ENCODE measurements at regions not wholly inside any gene's neighbourhood (a gene's known extent, or its start where the extent isn't known, plus 50 kb on each side); places are given as distances from the start of the nearest gene placed in this dataset.

DNA sequence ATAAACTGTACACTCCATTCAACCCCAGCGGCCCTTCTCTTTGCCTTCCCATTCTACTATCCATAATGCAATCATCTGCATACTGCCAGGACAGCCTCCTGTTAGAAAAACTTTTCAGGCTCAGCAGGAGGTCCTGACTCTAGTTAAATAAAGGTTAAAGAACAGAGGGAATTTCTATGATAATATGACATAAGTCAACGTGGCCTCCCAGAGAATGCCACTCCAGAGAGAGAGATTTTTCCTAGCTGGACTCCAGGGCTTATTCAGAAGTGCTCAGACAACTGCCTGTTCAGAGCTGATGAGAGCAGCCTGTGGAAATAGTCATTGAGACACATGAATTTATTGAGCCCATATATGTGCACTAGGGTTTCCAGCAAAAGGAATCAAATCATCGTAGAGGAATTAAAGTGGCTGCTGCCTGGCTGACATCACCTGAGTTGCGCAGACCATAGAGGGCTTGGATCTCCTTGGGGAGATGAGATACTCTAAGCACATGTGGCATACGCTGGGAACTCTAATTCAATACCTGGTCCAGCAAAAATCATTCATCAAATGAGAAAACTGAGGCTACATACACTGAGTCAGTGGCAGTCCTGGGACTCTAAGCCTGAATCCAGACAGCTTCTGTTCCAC is 736.2 kb downstream of the PTPRU start:
- Histone ChIP-seq H3K4me3 (ENCODE audit: extremely low read depth, insufficient read depth, low read length, poor library complexity, severe bottlenecking) (no peak overlapping the region), H3K27ac (ENCODE audit: low read depth, low read length, severe bottlenecking) (no peak overlapping the region), H3K4me1 (ENCODE audit: control insufficient read depth, insufficient read depth, low read length, poor library complexity, severe bottlenecking) (peaks cover 35% of the 10 kb centered on the region), H3K36me3 (ENCODE audit: control insufficient read depth, insufficient read depth, low read length) (no peaks in the 10 kb centered on the region), H3K9me3 (ENCODE audit: control insufficient read depth, low read length) (peaks cover 6% of the 10 kb centered on the region)
- WGBS, 2 experiments (ENCODE audit: insufficient coverage in 2 of 2), result 65 to 89% methylated on average over 4 to 5 of the region's 5 CpGs

DNA sequence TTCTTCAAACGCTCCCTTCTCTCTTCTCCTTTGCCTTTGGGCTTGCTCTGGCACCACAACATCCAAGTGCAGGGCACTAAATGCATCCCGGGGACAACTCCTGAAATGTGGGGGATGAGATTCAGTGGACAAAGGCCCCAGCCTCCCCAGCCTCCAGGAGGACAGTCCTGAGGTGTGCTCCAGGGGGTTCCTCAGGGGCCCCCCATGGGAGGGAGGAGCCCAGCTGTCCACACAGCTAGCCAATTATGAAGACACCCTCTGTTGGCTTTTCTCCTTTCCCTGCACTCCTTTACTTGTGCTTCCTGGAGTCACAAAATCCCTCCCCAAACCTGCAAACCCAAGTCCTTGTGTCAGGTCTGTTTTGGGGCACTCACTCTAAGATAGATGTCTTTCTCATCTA is 735.4 kb downstream of the PTPRU start:
- Histone ChIP-seq H3K27ac (ENCODE audit: low read depth, low read length, severe bottlenecking) (no peak overlapping the region), H3K36me3 (ENCODE audit: control insufficient read depth, insufficient read depth, low read length) (no peaks in the 10 kb centered on the region), H3K9me3 (ENCODE audit: control insufficient read depth, low read length) (peaks cover 6% of the 10 kb centered on the region), H3K4me1 (ENCODE audit: control insufficient read depth, insufficient read depth, low read length, poor library complexity, severe bottlenecking) (peaks cover 35% of the 10 kb centered on the region), H3K4me3 (ENCODE audit: extremely low read depth, insufficient read depth, low read length, poor library complexity, severe bottlenecking) (no peak overlapping the region)
- 80 to 100% methylated on average over 1 to 2 of the region's 2 CpGs for WGBS, 2 experiments (ENCODE audit: insufficient coverage in 2 of 2)

DNA sequence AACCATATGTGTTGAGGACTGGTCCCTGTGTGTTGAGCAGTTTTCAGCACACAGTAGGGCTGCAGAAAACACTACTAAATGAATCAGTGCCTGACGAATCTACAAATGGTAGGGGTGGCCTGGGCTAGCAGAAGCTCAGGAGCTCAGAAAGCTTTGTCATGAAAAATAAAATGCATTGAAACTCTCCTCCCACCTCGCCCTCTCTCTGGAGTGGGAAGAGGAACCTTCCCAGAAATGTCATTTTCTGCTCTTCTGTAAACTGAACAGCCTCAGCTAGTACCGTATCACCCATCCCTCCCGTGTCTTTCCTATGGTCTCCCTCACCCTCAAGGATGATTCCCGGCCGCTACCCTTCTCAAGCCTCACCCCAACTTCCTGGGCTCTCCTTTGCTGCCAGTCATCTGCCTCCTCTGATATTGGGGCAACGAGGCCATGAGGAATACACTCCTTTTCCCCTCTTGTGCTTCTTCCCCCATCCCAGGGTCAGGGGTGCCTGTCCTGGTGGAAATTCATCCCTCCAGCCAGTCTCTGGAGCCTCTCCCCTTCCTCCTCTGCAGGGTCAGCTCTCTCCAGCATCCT is 734.5 kb downstream of the PTPRU start:
- Histone ChIP-seq H3K4me3 (ENCODE audit: extremely low read depth, insufficient read depth, low read length, poor library complexity, severe bottlenecking) (no peak overlapping the region), H3K27ac (ENCODE audit: low read depth, low read length, severe bottlenecking) (no peak overlapping the region), H3K4me1 (ENCODE audit: control insufficient read depth, insufficient read depth, low read length, poor library complexity, severe bottlenecking) (peaks cover 35% of the 10 kb centered on the region), H3K36me3 (ENCODE audit: control insufficient read depth, insufficient read depth, low read length) (no peaks in the 10 kb centered on the region), H3K9me3 (ENCODE audit: control insufficient read depth, low read length) (peaks cover 6% of the 10 kb centered on the region)
- WGBS, 2 experiments (ENCODE audit: insufficient coverage in 2 of 2), result 85 to 89% methylated on average over 6 to 7 of the region's 7 CpGs

DNA sequence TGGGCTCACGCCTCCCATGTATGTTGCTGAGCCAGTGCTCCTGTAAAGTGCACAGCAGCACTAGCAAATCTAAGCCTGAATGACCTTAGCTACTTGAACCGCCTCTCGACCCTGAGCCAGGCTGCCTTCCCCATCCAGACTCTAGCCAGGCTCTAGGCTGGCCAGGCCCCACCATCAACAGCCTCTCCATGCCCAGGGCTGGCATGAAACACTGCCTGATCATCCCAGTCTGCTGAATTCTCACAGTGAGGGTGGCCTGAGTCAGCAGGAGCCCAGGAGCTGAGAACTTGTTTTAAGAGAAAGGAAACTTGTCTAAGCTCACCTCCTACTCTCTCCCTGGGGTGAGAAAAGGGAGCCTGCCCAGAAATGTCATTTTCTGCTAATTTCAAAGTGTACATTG is 733.3 kb downstream of the PTPRU start:
- Histone ChIP-seq H3K4me1 (ENCODE audit: control insufficient read depth, insufficient read depth, low read length, poor library complexity, severe bottlenecking) (peaks cover 35% of the 10 kb centered on the region), H3K9me3 (ENCODE audit: control insufficient read depth, low read length) (peaks cover 6% of the 10 kb centered on the region), H3K27ac (ENCODE audit: low read depth, low read length, severe bottlenecking) (no peak overlapping the region), H3K4me3 (ENCODE audit: extremely low read depth, insufficient read depth, low read length, poor library complexity, severe bottlenecking) (no peak overlapping the region), H3K36me3 (ENCODE audit: control insufficient read depth, insufficient read depth, low read length) (no peaks in the 10 kb centered on the region)
- 91 to 94% methylated on average over 3 of the region's 3 CpGs for WGBS, 2 experiments (ENCODE audit: insufficient coverage in 2 of 2)

DNA sequence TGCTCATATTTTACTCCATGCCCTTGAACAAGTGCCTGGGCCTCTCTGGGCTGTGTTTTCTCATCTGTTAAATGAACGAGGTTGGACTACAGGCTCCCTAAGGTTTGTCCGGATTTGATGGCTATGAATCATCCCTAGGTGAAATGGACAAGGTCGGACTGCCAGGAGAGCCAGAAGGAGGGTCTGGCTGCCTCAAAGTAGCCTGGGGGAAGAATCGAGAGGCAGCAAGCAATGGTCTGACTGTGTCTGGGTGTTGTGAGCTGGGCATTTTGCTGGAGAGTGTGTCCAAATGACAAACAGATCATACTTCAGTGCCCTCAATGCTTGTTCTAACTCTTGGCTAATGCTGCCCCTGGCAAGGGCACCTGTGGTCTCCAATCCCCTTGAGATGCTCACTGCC is 730.9 kb downstream of the PTPRU start:
- Histone ChIP-seq H3K36me3 (ENCODE audit: control insufficient read depth, insufficient read depth, low read length) (no peaks in the 10 kb centered on the region), H3K9me3 (ENCODE audit: control insufficient read depth, low read length) (peaks cover 6% of the 10 kb centered on the region), H3K4me1 (ENCODE audit: control insufficient read depth, insufficient read depth, low read length, poor library complexity, severe bottlenecking) (peaks cover 21% of the 10 kb centered on the region), H3K4me3 (ENCODE audit: extremely low read depth, insufficient read depth, low read length, poor library complexity, severe bottlenecking) (no peak overlapping the region), H3K27ac (ENCODE audit: low read depth, low read length, severe bottlenecking) (no peak overlapping the region)
- 81 to 87% methylated on average over 3 to 4 of the region's 4 CpGs for WGBS, 2 experiments (ENCODE audit: insufficient coverage in 2 of 2)

DNA sequence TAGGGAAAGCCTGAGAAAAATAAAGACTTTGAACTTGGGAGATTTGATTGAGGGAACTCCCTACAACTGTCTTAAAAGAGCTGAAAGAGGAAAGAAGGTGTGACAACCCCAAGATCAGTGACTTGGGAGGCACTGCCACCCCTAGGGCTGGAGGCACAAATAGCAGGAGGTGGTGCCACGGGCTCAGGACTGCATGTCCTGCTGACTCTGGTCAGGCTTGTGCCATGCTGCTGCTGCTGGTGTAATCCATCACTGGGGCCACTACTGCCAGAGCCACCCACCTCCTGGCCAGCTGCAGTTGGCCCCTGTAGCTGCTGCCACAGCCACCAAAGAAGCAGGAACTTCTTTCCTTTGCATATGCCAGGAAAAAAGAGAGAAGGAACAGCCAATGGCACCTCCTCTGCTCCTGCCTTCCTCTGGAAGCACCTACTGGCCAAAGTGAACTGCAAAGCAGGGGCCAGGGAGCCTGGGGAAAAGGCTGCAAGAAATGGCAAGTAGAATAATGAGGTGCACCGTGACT is 730.3 kb downstream of the PTPRU start:
- Histone ChIP-seq H3K4me1 (ENCODE audit: control insufficient read depth, insufficient read depth, low read length, poor library complexity, severe bottlenecking) (peaks cover 18% of the 10 kb centered on the region), H3K27ac (ENCODE audit: low read depth, low read length, severe bottlenecking) (no peak overlapping the region), H3K4me3 (ENCODE audit: extremely low read depth, insufficient read depth, low read length, poor library complexity, severe bottlenecking) (no peak overlapping the region), H3K36me3 (ENCODE audit: control insufficient read depth, insufficient read depth, low read length) (no peaks in the 10 kb centered on the region), H3K9me3 (ENCODE audit: control insufficient read depth, low read length) (peaks cover 6% of the 10 kb centered on the region)
- WGBS, 2 experiments (ENCODE audit: insufficient coverage in 2 of 2), result 83 to 86% methylated on average over 1 to 2 of the region's 2 CpGs

DNA sequence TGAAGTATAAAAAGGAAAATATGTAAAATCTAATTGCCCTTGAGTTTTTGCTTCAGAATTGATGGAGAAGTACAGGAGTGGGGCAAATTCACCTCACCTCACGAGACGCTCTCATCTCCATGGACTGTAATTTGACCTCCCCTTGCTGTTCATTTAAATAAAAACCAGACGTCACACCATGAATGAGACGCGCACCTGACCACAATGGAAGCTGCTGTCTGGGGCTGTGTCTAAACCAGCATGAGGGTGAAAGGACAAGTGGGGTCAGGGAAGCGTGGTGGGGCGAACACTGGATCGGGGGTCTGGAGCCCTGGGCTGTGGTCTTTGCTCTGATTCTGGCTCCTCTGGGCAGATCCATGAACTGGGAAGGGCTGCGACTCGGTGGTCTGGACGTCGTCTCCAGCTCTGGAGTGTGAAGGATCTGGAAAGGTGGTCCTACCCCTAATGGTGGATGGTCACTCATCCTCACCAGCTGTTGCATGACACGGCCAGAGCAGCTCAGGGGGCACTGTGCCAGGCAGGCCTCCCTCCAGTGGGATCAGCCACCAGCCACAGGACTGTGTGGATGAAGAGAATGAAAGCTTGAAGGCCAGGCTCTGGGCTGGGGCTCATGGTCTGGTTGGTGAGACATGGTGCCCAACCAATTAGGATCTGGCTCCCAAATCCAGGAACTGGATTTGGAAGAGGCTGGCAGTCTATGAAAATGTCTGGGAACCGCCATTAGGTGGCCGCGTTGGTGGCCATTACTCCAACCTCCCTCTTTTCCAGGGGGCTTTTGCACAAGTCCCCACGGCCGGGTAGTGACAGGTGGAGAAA is 728.6 kb downstream of the PTPRU start:
- Histone ChIP-seq H3K36me3 (ENCODE audit: control insufficient read depth, insufficient read depth, low read length) (no peaks in the 10 kb centered on the region), H3K4me1 (ENCODE audit: control insufficient read depth, insufficient read depth, low read length, poor library complexity, severe bottlenecking) (peaks cover 25% of the 10 kb centered on the region), H3K4me3 (ENCODE audit: extremely low read depth, insufficient read depth, low read length, poor library complexity, severe bottlenecking) (no peak overlapping the region), H3K27ac (ENCODE audit: low read depth, low read length, severe bottlenecking) (no peak overlapping the region), H3K9me3 (ENCODE audit: control insufficient read depth, low read length) (peaks cover 6% of the 10 kb centered on the region)
- 85 to 93% methylated on average over 13 to 16 of the region's 18 CpGs for WGBS, 2 experiments (ENCODE audit: insufficient coverage in 2 of 2)

DNA sequence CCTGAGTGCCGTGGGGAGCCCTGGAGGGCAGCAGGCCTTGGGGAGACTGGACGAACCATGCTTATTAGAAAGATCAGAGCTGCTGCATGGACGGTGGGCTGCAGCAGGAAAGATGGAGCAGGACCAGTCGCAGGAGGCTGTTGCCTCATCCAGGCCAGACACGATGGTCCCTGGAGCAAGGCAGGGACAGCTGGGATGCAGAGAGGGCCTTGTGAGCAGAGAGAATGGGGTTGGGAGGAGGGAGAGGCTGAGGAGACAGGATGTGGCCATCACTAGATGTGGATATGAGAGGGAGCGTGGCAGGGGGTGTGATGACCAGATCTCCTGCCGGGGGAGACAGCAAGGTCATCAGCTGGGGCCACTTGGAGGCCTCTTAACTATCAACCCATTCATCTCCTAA is 727.6 kb downstream of the PTPRU start:
- no peak overlapping the region for H3K4me3 ChIP-seq (ENCODE audit: extremely low read depth, insufficient read depth, low read length, poor library complexity, severe bottlenecking)
- 92 to 95% methylated on average over 5 to 6 of the region's 7 CpGs for WGBS, 2 experiments (ENCODE audit: insufficient coverage in 2 of 2)

DNA sequence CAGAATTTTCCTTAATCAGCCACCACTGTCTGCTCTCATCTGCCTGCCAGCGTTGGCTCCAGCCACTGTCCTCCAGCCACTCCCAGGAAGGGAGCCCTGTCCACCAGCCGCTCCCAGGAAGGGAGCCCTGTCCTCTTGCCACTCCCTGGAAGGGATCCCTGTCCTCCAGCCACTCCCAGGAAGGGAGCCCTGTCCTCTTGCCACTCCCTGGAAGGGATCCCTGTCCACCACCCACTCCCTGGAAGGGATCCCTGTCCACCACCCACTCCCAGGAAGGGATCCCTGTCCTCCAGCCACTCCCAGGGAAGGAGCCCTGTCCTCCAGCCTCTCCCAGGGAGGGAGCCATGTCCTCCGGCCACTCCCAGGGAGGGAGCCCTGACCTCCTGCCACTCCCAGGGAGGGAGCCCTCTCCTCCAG is 726.5 kb downstream of the PTPRU start:
- Histone ChIP-seq H3K4me3 (ENCODE audit: extremely low read depth, insufficient read depth, low read length, poor library complexity, severe bottlenecking) (no peak overlapping the region), H3K36me3 (ENCODE audit: control insufficient read depth, insufficient read depth, low read length) (no peaks in the 10 kb centered on the region), H3K27ac (ENCODE audit: low read depth, low read length, severe bottlenecking) (no peak overlapping the region), H3K9me3 (ENCODE audit: control insufficient read depth, low read length) (no peaks in the 10 kb centered on the region), H3K4me1 (ENCODE audit: control insufficient read depth, insufficient read depth, low read length, poor library complexity, severe bottlenecking) (peaks cover 24% of the 10 kb centered on the region)
- WGBS, 2 experiments (ENCODE audit: insufficient coverage in 2 of 2), result 77% methylated on average over 2 of the region's 3 CpGs; no CpG with 5 or more reads in 1 of the 2 experiments

More for the DNA sequence above, 727.6 kb downstream of the PTPRU start:
- H3K9me3 ChIP-seq (ENCODE audit: control insufficient read depth, low read length), result peaks cover under 1% of the 10 kb centered on the region
- H3K4me1 ChIP-seq (ENCODE audit: control insufficient read depth, insufficient read depth, low read length, poor library complexity, severe bottlenecking), result peaks cover 24% of the 10 kb centered on the region
- no peak overlapping the region for H3K27ac ChIP-seq (ENCODE audit: low read depth, low read length, severe bottlenecking)
- no peaks in the 10 kb centered on the region for H3K36me3 ChIP-seq (ENCODE audit: control insufficient read depth, insufficient read depth, low read length)

DNA sequence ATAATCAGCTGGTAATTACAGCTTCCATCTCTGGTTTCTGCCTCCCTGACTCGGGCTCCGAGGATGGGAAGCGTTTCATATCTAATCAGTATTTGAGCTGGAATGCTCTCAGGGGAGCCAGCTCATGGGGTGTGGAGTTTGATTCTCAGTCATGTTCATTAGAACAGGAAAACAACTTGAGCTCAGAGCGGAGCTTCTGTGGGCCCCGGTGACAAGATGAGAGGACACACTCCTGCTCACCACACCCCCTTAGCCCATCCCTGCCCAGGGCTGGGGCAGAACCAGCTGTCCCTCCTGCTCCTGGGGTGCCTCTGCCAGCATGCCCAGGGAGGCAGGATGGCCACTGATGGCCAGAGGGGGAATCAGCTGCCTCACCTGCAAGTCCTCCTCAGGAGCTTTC is 726.0 kb downstream of the PTPRU start:
- WGBS, 2 experiments (ENCODE audit: insufficient coverage in 2 of 2), result 70 to 92% methylated on average over 2 to 3 of the region's 5 CpGs
- no peaks in the 10 kb centered on the region for H3K9me3 ChIP-seq (ENCODE audit: control insufficient read depth, low read length)
- H3K4me1 ChIP-seq (ENCODE audit: control insufficient read depth, insufficient read depth, low read length, poor library complexity, severe bottlenecking), result peaks cover 24% of the 10 kb centered on the region
- H3K36me3 ChIP-seq (ENCODE audit: control insufficient read depth, insufficient read depth, low read length), result no peaks in the 10 kb centered on the region
- H3K27ac ChIP-seq (ENCODE audit: low read depth, low read length, severe bottlenecking), result peak overlapping the region; percentile 23
- H3K4me3 ChIP-seq (ENCODE audit: extremely low read depth, insufficient read depth, low read length, poor library complexity, severe bottlenecking), result no peak overlapping the region

All from mesodermal cell (in vitro differentiated cells).